SH-SY5Y (cell line): ENCODE measurements at regions not wholly inside any gene's neighbourhood (a gene's known extent, or its start where the extent isn't known, plus 50 kb on each side); places are given as distances from the start of the nearest gene placed in this dataset.

ENCODE experiments used
- GATA2 ChIP-seq: IDR thresholded peaks from 2 replicates; pipeline ENCODE4 v1.6.1; 2011; ENCODE audit warnings: mild to moderate bottlenecking, low read depth, low read length
- GATA3 ChIP-seq: IDR thresholded peaks from 2 replicates; pipeline ENCODE4 v1.6.1; 2011; ENCODE audit warnings: low read depth, mild to moderate bottlenecking, low read length, moderate library complexity

- TF ChIP-seq GATA2, result no peak
- no peak for TF ChIP-seq GATA3
Measured at GRCh38 chr2:224171226-224171625, 132.1 kb upstream of the SERPINE2 start.
